Breast epithelium (tissue), 3 donors: ENCODE measurements at regions not wholly inside any gene's neighbourhood (a gene's known extent, or its start where the extent isn't known, plus 50 kb on each side); places are given as distances from the start of the nearest gene placed in this dataset.
"Not testable (repeated sequence)": the region's sequence is repeated elsewhere in the genome, so short reads cannot be mapped to it uniquely, and the experiment has no call there.

Experiments used
- CTCF ChIP-seq, 3 donors: fragments of 450-650 bp; IDR thresholded peaks; one replicate each; pipeline ENCODE4 v1.5.1; 2016 to 2017; ENCODE audit warnings: antibody characterized with exemption in 3 of 3, mild to moderate bottlenecking in 3 of 3, moderate library complexity in 3 of 3
- POLR2A ChIP-seq: fragments of 450-650 bp; IDR thresholded peaks from one replicate; pipeline ENCODE4 v1.6.1; 2016; ENCODE audit warnings: antibody characterized with exemption, mild to moderate bottlenecking, moderate library complexity

- not testable (repeated sequence) for TF ChIP-seq CTCF (IDR thresholded peaks at IDR 0.05); POLR2A
Observed at GRCh38 chr17:64716496-64716895, 54.4 kb upstream of the SMURF2 start.
